Liver (tissue), 3 donors: ENCODE measurements at regions not wholly inside any gene's neighbourhood (a gene's known extent, or its start where the extent isn't known, plus 50 kb on each side); places are given as distances from the start of the nearest gene placed in this dataset.
"Not testable (repeated sequence)": the region's sequence is repeated elsewhere in the genome, so short reads cannot be mapped to it uniquely, and the experiment has no call there.

Experiments used
- EGR1 ChIP-seq, 2 donors: IDR thresholded peaks; 2 replicates each; pipeline ENCODE4 v1.6.1; 2016 to 2018; ENCODE audit warnings: antibody characterized with exemption in 2 of 2, low read depth in 2 of 2
- GABPA ChIP-seq, 2 donors: IDR thresholded peaks in 1 of 2; conservative IDR thresholded peaks in 1 of 2; 2 replicates each; pipeline ENCODE4 v1.6.1; 2016; ENCODE audit warnings: antibody characterized with exemption in 2 of 2, mild to moderate bottlenecking in 1 of 2, moderate library complexity in 1 of 2
- JUND ChIP-seq, 2 donors: IDR thresholded peaks; 2 replicates each; pipeline ENCODE4 v1.6.1; 2016; ENCODE audit warnings: antibody characterized with exemption in 2 of 2
- TF ChIP-seq, protein P1 (sequence below): fragments of 150-350 bp; IDR thresholded peaks from 2 replicates; pipeline ENCODE4 v1.5.1; 2017; ENCODE audit warnings: improper control_type of control experiment, low read depth, low read length; ENCODE audit not compliant: missing input control
- TF ChIP-seq, protein P2 (sequence below): IDR thresholded peaks from 2 replicates; pipeline ENCODE4 v1.6.1; 2016; ENCODE audit warnings: antibody characterized with exemption
- TF ChIP-seq, protein P3 (sequence below): IDR thresholded peaks from 2 replicates; pipeline ENCODE4 v1.6.1; 2016; ENCODE audit warnings: antibody characterized with exemption
- TF ChIP-seq, protein P4 (sequence below): IDR thresholded peaks from 2 replicates; pipeline ENCODE4 v1.6.1; 2016; ENCODE audit warnings: antibody characterized with exemption, mild to moderate bottlenecking
- donor health status: healthy.
- donor health status: healthy.

DNA sequence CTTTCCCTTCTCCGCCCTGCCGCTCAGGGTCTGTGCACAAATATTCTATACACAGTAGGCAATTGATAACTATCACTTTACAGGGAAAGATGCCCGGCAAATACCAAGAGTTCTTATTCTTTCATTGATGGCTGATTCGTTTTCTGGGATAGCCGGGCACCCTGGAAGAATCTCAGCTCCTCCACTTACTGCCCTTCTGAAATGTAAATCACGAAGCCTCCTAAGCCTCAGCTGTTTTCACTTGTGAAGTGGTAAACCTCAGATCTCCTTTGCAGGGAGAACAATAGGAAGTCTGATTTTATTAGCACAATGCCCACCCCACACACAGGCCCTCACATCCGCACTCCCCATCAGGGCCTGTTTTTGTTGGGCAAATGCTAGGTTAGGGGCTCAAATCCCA lies 203.8 kb upstream of the SPATA31A3 start:
- TF ChIP-seq, protein P1, sequence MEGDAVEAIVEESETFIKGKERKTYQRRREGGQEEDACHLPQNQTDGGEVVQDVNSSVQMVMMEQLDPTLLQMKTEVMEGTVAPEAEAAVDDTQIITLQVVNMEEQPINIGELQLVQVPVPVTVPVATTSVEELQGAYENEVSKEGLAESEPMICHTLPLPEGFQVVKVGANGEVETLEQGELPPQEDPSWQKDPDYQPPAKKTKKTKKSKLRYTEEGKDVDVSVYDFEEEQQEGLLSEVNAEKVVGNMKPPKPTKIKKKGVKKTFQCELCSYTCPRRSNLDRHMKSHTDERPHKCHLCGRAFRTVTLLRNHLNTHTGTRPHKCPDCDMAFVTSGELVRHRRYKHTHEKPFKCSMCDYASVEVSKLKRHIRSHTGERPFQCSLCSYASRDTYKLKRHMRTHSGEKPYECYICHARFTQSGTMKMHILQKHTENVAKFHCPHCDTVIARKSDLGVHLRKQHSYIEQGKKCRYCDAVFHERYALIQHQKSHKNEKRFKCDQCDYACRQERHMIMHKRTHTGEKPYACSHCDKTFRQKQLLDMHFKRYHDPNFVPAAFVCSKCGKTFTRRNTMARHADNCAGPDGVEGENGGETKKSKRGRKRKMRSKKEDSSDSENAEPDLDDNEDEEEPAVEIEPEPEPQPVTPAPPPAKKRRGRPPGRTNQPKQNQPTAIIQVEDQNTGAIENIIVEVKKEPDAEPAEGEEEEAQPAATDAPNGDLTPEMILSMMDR = not testable (repeated sequence)
- TF ChIP-seq, protein P2, sequence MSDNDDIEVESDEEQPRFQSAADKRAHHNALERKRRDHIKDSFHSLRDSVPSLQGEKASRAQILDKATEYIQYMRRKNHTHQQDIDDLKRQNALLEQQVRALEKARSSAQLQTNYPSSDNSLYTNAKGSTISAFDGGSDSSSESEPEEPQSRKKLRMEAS = not testable (repeated sequence)
- TF ChIP-seq, protein P3, sequence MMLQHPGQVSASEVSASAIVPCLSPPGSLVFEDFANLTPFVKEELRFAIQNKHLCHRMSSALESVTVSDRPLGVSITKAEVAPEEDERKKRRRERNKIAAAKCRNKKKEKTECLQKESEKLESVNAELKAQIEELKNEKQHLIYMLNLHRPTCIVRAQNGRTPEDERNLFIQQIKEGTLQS = not testable (repeated sequence)
- not testable (repeated sequence) for TF ChIP-seq JUND (IDR thresholded peaks at IDR 0.05); GABPA (IDR thresholded peaks at IDR 0.05 in 1 of 2, conservative IDR thresholded peaks at IDR 0.05 in 1 of 2); EGR1 (IDR thresholded peaks at IDR 0.05; ENCODE audit: low read depth in 2 of 2)
- TF ChIP-seq, protein P4, sequence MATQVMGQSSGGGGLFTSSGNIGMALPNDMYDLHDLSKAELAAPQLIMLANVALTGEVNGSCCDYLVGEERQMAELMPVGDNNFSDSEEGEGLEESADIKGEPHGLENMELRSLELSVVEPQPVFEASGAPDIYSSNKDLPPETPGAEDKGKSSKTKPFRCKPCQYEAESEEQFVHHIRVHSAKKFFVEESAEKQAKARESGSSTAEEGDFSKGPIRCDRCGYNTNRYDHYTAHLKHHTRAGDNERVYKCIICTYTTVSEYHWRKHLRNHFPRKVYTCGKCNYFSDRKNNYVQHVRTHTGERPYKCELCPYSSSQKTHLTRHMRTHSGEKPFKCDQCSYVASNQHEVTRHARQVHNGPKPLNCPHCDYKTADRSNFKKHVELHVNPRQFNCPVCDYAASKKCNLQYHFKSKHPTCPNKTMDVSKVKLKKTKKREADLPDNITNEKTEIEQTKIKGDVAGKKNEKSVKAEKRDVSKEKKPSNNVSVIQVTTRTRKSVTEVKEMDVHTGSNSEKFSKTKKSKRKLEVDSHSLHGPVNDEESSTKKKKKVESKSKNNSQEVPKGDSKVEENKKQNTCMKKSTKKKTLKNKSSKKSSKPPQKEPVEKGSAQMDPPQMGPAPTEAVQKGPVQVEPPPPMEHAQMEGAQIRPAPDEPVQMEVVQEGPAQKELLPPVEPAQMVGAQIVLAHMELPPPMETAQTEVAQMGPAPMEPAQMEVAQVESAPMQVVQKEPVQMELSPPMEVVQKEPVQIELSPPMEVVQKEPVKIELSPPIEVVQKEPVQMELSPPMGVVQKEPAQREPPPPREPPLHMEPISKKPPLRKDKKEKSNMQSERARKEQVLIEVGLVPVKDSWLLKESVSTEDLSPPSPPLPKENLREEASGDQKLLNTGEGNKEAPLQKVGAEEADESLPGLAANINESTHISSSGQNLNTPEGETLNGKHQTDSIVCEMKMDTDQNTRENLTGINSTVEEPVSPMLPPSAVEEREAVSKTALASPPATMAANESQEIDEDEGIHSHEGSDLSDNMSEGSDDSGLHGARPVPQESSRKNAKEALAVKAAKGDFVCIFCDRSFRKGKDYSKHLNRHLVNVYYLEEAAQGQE = not testable (repeated sequence)
